H1 (cell line): ENCODE measurements at regions not wholly inside any gene's neighbourhood (a gene's known extent, or its start where the extent isn't known, plus 50 kb on each side); places are given as distances from the start of the nearest gene placed in this dataset.

ENCODE experiments used
- CTCF ChIA-PET: fragments of 300-600 bp; sonication (Branson Sonifier 250); formaldehyde crosslinking; loops from one replicate; lab custom pipeline; 2021; ENCODE audit not compliant: partially characterized antibody; lab: Charles Lee
- POLR2A ChIA-PET: fragments of 300-600 bp; sonication (Branson Sonifier 250); formaldehyde crosslinking; loops from one replicate; lab custom pipeline; 2021; ENCODE audit warnings: inconsistent platforms; ENCODE audit not compliant: partially characterized antibody; lab: Charles Lee
- DNase-seq, 2 experiments: peaks; one replicate each; pipeline versions ENCODE4 v3.0.0 to v3.0.0-alpha.2; 2010 to 2022; ENCODE audit warnings: low spot score in 2 of 2, low read depth in 1 of 2, mixed read lengths in 1 of 2
- FAIRE-seq: peaks from 2 replicates; lab custom pipeline; 2011; peaks lifted over from hg19 to GRCh38; lab: Jason Lieb, UNC
- H2AFZ ChIP-seq: 2 replicates; pipeline ENCODE4 v1.8.1; 2012; ENCODE audit warnings: low read length, inconsistent platforms
- H2AK5ac ChIP-seq: 2 replicates; pipeline ENCODE4 v1.6.1; 2013; ENCODE audit warnings: low read depth, low read length
- H2BK120ac ChIP-seq: replicated peaks from 2 replicates; pipeline ENCODE3; 2013; ENCODE audit warnings: low read depth, low read length, inconsistent platforms
- H2BK12ac ChIP-seq: 2 replicates; pipeline ENCODE4 v1.6.1; 2013; ENCODE audit warnings: low read depth, low read length
- H2BK15ac ChIP-seq: 2 replicates; pipeline ENCODE4 v1.6.1; 2013; ENCODE audit warnings: low read length
- H2BK20ac ChIP-seq: 2 replicates; pipeline ENCODE4 v1.6.1; 2013; ENCODE audit warnings: low read length
- H2BK5ac ChIP-seq: 2 replicates; pipeline ENCODE4 v1.6.1; 2013; ENCODE audit warnings: low read depth, low read length
- H3K14ac ChIP-seq: 2 replicates; pipeline ENCODE4 v1.6.1; 2013; ENCODE audit warnings: inconsistent platforms; ENCODE audit not compliant: insufficient read length
- H3K18ac ChIP-seq: 2 replicates; pipeline ENCODE4 v1.6.1; 2013; ENCODE audit warnings: low read length; ENCODE audit errors: extremely low read depth
- H3K23ac ChIP-seq: 2 replicates; pipeline ENCODE4 v1.6.1; 2013; ENCODE audit warnings: inconsistent platforms; ENCODE audit not compliant: insufficient read length
- H3K23me2 ChIP-seq: 2 replicates; pipeline ENCODE4 v1.6.1; 2013; ENCODE audit warnings: low read depth, low read length
- H3K27ac ChIP-seq: 2 replicates; pipeline ENCODE4 v1.6.1; 2011; ENCODE audit warnings: low read depth, low read length, inconsistent platforms
- H3K27me3 ChIP-seq, 4 experiments: replicated peaks in 1 of 4; 1 replicate in 1 of 4; 2 replicates in 3 of 4; pipeline versions ENCODE4 v1.6.1 to v1.8.1; 2011 to 2013; ENCODE audit warnings: low read length in 3 of 4, mild to moderate bottlenecking in 3 of 4, inconsistent platforms in 2 of 4, mixed read lengths in 2 of 4, moderate library complexity in 1 of 4; ENCODE audit not compliant: control insufficient read depth in 3 of 4, insufficient read depth in 3 of 4; ENCODE audit errors: extremely low read depth in 1 of 4
- H3K36me3 ChIP-seq, 4 experiments: 2 replicates each; pipeline versions ENCODE4 v1.6.1 to v1.8.1; 2011 to 2013; ENCODE audit warnings: mild to moderate bottlenecking in 4 of 4, low read length in 3 of 4, moderate library complexity in 2 of 4, control low read depth in 1 of 4, inconsistent platforms in 1 of 4; ENCODE audit not compliant: insufficient read depth in 4 of 4, control insufficient read depth in 2 of 4
- H3K4ac ChIP-seq: replicated peaks from 2 replicates; pipeline ENCODE3; 2013; ENCODE audit warnings: low read length, low read depth, mixed read lengths, inconsistent platforms; ENCODE audit not compliant: insufficient read length
- H3K4me1 ChIP-seq, 4 experiments: replicated peaks in 1 of 4; 1 replicate in 1 of 4; 2 replicates in 3 of 4; pipeline versions ENCODE4 v1.6.1 to v1.8.1; 2011 to 2013; ENCODE audit warnings: low read length in 3 of 4, inconsistent platforms in 2 of 4, mixed read lengths in 1 of 4; ENCODE audit not compliant: insufficient read depth in 4 of 4, control insufficient read depth in 3 of 4
- H3K4me2 ChIP-seq, 2 experiments: 2 replicates each; pipeline versions ENCODE4 v1.6.1 to v1.8.1; 2011 to 2013; ENCODE audit warnings: low read depth in 2 of 2, low read length in 2 of 2, control low read depth in 1 of 2, inconsistent platforms in 1 of 2, mild to moderate bottlenecking in 1 of 2; ENCODE audit not compliant: insufficient read depth in 1 of 2
- H3K4me3 ChIP-seq, 4 experiments: fragments of 200-600, 300-600 bp in 1 of 4; sonication (generic), shearing (Covaris generic), sonication (Bioruptor Twin) in 1 of 4; 2 replicates each; pipeline versions ENCODE4 v1.5.1 to v1.8.1; 2011 to 2016; ENCODE audit warnings: low read length in 4 of 4, low read depth in 3 of 4, control low read depth in 2 of 4, inconsistent platforms in 2 of 4, mild to moderate bottlenecking in 2 of 4, mixed read lengths in 1 of 4, moderate library complexity in 1 of 4; ENCODE audit not compliant: insufficient read depth in 2 of 4; ENCODE audit errors: extremely low read depth in 1 of 4
- H3K56ac ChIP-seq: replicated peaks from 2 replicates; pipeline ENCODE3; 2013; ENCODE audit warnings: low read depth, mild to moderate bottlenecking, mixed read lengths, low read length, inconsistent platforms; ENCODE audit not compliant: insufficient read length
- H3K79me1 ChIP-seq: 2 replicates; pipeline ENCODE4 v1.6.1; 2013; ENCODE audit warnings: low read depth, low read length, control low read depth
- H3K79me2 ChIP-seq, 2 experiments: 2 replicates each; pipeline versions ENCODE4 v1.6.1 to v1.8.1; 2012 to 2013; ENCODE audit warnings: low read length in 2 of 2, mild to moderate bottlenecking in 2 of 2, inconsistent platforms in 1 of 2; ENCODE audit not compliant: insufficient read depth in 2 of 2, control insufficient read depth in 1 of 2
- H3K9ac ChIP-seq, 4 experiments: replicated peaks in 1 of 4; 1 replicate in 1 of 4; 2 replicates in 3 of 4; pipeline versions ENCODE4 v1.6.1 to v1.8.1; 2011 to 2013; ENCODE audit warnings: low read depth in 3 of 4, low read length in 3 of 4, control low read depth in 2 of 4, mild to moderate bottlenecking in 2 of 4, moderate library complexity in 2 of 4, inconsistent platforms in 1 of 4; ENCODE audit errors: extremely low read depth in 1 of 4
- H3K9me3 ChIP-seq, 2 experiments: 2 replicates each; pipeline versions ENCODE4 v1.6.1 to v1.8.1; 2012 to 2013; ENCODE audit warnings: mild to moderate bottlenecking in 2 of 2, moderate library complexity in 2 of 2, control low read depth in 1 of 2, inconsistent platforms in 1 of 2, low read depth in 1 of 2, low read length in 1 of 2, mixed read lengths in 1 of 2; ENCODE audit not compliant: insufficient read depth in 2 of 2
- H4K20me1 ChIP-seq, 2 experiments: replicated peaks in 1 of 2; 2 replicates each; pipeline versions ENCODE3 to v1.8.1; 2011 to 2013; ENCODE audit warnings: inconsistent platforms in 2 of 2, low read length in 2 of 2, mild to moderate bottlenecking in 1 of 2; ENCODE audit not compliant: insufficient read depth in 2 of 2, control insufficient read depth in 1 of 2
- H4K5ac ChIP-seq: 2 replicates; pipeline ENCODE4 v1.6.1; 2013; ENCODE audit warnings: low read length, low read depth, mixed read lengths, inconsistent platforms; ENCODE audit not compliant: insufficient read length
- H4K8ac ChIP-seq: 2 replicates; pipeline ENCODE4 v1.8.0; 2013; ENCODE audit warnings: mild to moderate bottlenecking, moderate library complexity, low read length, inconsistent platforms; ENCODE audit not compliant: insufficient read depth; ENCODE audit errors: extremely low read depth
- H4K91ac ChIP-seq: replicated peaks from 2 replicates; pipeline ENCODE3; 2013; ENCODE audit warnings: low read length, mixed read lengths, inconsistent platforms; ENCODE audit not compliant: insufficient read length
- ASH2L ChIP-seq: fragments of 200-600, 300-600 bp; sonication (generic); IDR thresholded peaks from one replicate; pipeline ENCODE4 v1.7.1; 2017; ENCODE audit warnings: low read length
- CREB1 ChIP-seq: IDR thresholded peaks from 2 replicates; pipeline ENCODE4 v1.6.1; 2012; ENCODE audit warnings: inconsistent platforms
- EP300 ChIP-seq, 2 experiments: IDR thresholded peaks; 1 replicate in 1 of 2; 2 replicates in 1 of 2; pipeline ENCODE4 v1.6.1; 2011 to 2012; ENCODE audit warnings: low read depth in 2 of 2, low read length in 2 of 2, mild to moderate bottlenecking in 2 of 2, borderline replicate concordance in 1 of 2, inconsistent platforms in 1 of 2, moderate library complexity in 1 of 2
- JUN ChIP-seq: IDR thresholded peaks from 2 replicates; pipeline ENCODE4 v1.6.1; 2011; ENCODE audit warnings: low read depth, mild to moderate bottlenecking, improper control_type of control experiment, low read length
- KDM1A ChIP-seq: fragments of 200-600, 300-600 bp; sonication (generic); IDR thresholded peaks from 2 replicates; pipeline ENCODE4 v1.7.1; 2016; ENCODE audit warnings: mild to moderate bottlenecking, low read length, borderline replicate concordance
- KDM5A ChIP-seq: fragments of 200-600 bp; IDR thresholded peaks from 2 replicates; pipeline ENCODE4 v1.7.1; 2012; ENCODE audit warnings: mild to moderate bottlenecking, low read length, inconsistent platforms, mixed read lengths
- NANOG ChIP-seq: IDR thresholded peaks from 2 replicates; pipeline ENCODE4 v1.6.1; 2011; ENCODE audit warnings: low read length, low read depth, mild to moderate bottlenecking, inconsistent platforms; ENCODE audit not compliant: insufficient read depth, poor library complexity, severe bottlenecking
- SP4 ChIP-seq: IDR thresholded peaks from 2 replicates; pipeline ENCODE4 v1.6.1; 2012; ENCODE audit warnings: low read length, inconsistent platforms
- SUZ12 ChIP-seq: fragments of 200-600 bp; sonication (generic); IDR thresholded peaks from 2 replicates; pipeline ENCODE4 v1.6.1; 2012; ENCODE audit warnings: mild to moderate bottlenecking, inconsistent platforms, low read length, moderate library complexity, mixed read lengths
- TAF1 ChIP-seq: IDR thresholded peaks from 2 replicates; pipeline ENCODE4 v1.6.1; 2011; ENCODE audit warnings: mild to moderate bottlenecking, low read depth, low read length
- TF ChIP-seq, protein P1 (sequence below): IDR thresholded peaks from 2 replicates; pipeline ENCODE4 v1.6.1; 2012; ENCODE audit warnings: inconsistent platforms
- TF ChIP-seq, protein P2 (sequence below): IDR thresholded peaks from 2 replicates; pipeline ENCODE4 v1.6.1; 2012; ENCODE audit warnings: inconsistent platforms
- TF ChIP-seq, protein P3 (sequence below), 3 experiments: IDR thresholded peaks; 1 replicate in 2 of 3; 2 replicates in 1 of 3; pipeline versions ENCODE4 v1.5.1 to v1.6.1; 2011; ENCODE audit warnings: low read length in 3 of 3, mild to moderate bottlenecking in 3 of 3, inconsistent platforms in 2 of 3, low read depth in 1 of 3, moderate library complexity in 1 of 3; ENCODE audit not compliant: insufficient read depth in 1 of 3; ENCODE audit errors: control extremely low read depth in 1 of 3

DNA sequence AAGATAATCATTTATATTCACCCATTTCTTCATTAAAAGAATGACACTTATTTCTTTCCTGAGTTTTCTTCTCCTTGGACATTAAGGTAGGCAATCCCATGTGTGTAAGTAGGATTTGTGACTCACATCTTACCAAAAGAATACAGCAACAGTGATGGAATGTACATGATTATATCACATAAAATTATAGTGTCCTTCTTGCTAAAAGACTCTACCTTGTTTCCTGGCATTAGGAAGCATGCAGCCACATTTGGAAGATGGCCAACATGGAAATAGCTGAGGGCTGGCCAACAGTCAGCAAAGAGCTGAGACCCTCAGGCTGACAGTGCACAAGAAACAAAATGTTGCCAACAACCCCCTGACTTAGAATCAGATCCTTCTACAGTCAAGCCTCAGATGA, 327.9 kb upstream of the MARCKS start:
- H3K4ac ChIP-seq: no peak overlapping the region
- ChIA-PET CTCF (interaction anchor here (1.2 kb wide), 1 partner anchor 69 kb away, joined by 3 read pairs; no protein-coding TSS in a partner anchor), POLR2A (no interaction called here)
- H3K27me3 ChIP-seq: no peaks in the 10 kb centered on the region
- no peaks in the 10 kb centered on the region for H3K79me2 ChIP-seq
- no peaks in the 10 kb centered on the region for H4K20me1 ChIP-seq
- no peak overlapping the region for H3K9ac ChIP-seq
- no peak overlapping the region for H3K27ac ChIP-seq
- H4K8ac ChIP-seq: no peak overlapping the region
- FAIRE-seq (no peak), DNase-seq (no peak)
- no peaks in the 10 kb centered on the region for H3K9me3 ChIP-seq
- peaks cover 0 to 4% (median 0%) of the 10 kb centered on the region in 4 experiments; a peak in 1 of 7 replicates for H3K4me1 ChIP-seq
- H3K4me3 ChIP-seq: no peak overlapping the region
- H3K23me2 ChIP-seq: no peaks in the 10 kb centered on the region
- no peak overlapping the region for H3K14ac ChIP-seq
- no peaks in the 10 kb centered on the region for H3K79me1 ChIP-seq
- no peak overlapping the region for H4K91ac ChIP-seq
- no peak overlapping the region for H3K56ac ChIP-seq
- no peak overlapping the region for H2BK120ac ChIP-seq
- no peak overlapping the region for H2AK5ac ChIP-seq
- no peak overlapping the region for H3K4me2 ChIP-seq
- no peak overlapping the region for H3K18ac ChIP-seq
- no peak overlapping the region for H2AFZ ChIP-seq
- no peak overlapping the region for H2BK15ac ChIP-seq
- H4K5ac ChIP-seq: no peak overlapping the region
- H2BK20ac ChIP-seq: no peak overlapping the region
- H3K23ac ChIP-seq: no peak overlapping the region
- no peak overlapping the region for H2BK12ac ChIP-seq
- no peaks in the 10 kb centered on the region for H3K36me3 ChIP-seq
- H2BK5ac ChIP-seq: no peak overlapping the region
- no peak for TF ChIP-seq KDM5A
- TF ChIP-seq, protein P1, sequence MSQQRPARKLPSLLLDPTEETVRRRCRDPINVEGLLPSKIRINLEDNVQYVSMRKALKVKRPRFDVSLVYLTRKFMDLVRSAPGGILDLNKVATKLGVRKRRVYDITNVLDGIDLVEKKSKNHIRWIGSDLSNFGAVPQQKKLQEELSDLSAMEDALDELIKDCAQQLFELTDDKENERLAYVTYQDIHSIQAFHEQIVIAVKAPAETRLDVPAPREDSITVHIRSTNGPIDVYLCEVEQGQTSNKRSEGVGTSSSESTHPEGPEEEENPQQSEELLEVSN: no peak
- no peak for TF ChIP-seq ASH2L
- no peak for TF ChIP-seq SUZ12
- no peak for TF ChIP-seq CREB1
- no peak for TF ChIP-seq SP4
- TF ChIP-seq, protein P2, sequence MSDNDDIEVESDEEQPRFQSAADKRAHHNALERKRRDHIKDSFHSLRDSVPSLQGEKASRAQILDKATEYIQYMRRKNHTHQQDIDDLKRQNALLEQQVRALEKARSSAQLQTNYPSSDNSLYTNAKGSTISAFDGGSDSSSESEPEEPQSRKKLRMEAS: no peak
- TF ChIP-seq JUN: no peak
- no peak for TF ChIP-seq TAF1
- no peak for TF ChIP-seq KDM1A
- TF ChIP-seq, protein P3, sequence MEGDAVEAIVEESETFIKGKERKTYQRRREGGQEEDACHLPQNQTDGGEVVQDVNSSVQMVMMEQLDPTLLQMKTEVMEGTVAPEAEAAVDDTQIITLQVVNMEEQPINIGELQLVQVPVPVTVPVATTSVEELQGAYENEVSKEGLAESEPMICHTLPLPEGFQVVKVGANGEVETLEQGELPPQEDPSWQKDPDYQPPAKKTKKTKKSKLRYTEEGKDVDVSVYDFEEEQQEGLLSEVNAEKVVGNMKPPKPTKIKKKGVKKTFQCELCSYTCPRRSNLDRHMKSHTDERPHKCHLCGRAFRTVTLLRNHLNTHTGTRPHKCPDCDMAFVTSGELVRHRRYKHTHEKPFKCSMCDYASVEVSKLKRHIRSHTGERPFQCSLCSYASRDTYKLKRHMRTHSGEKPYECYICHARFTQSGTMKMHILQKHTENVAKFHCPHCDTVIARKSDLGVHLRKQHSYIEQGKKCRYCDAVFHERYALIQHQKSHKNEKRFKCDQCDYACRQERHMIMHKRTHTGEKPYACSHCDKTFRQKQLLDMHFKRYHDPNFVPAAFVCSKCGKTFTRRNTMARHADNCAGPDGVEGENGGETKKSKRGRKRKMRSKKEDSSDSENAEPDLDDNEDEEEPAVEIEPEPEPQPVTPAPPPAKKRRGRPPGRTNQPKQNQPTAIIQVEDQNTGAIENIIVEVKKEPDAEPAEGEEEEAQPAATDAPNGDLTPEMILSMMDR (IDR thresholded peaks at IDR 0.05; ENCODE audit: control extremely low read depth in 1 of 3, insufficient read depth in 1 of 3, low read depth in 1 of 3, low read length in 3 of 3): no peak
- no peak for TF ChIP-seq NANOG
- no peak for TF ChIP-seq EP300 (IDR thresholded peaks at IDR 0.05; ENCODE audit: borderline replicate concordance in 1 of 2, low read depth in 2 of 2, low read length in 2 of 2)
